ENCODE measurements at regions not wholly inside any gene's neighbourhood (a gene's known extent, or its start where the extent isn't known, plus 50 kb on each side); places are given as distances from the start of the nearest gene placed in this dataset.
A peak's percentile ranks its signal among the peaks of the same experiment; 100 is the strongest.

GRCh38 chr14:82403987-82404386 is 870.3 kb upstream of the SEL1L start:
- no peak overlapping the region for H3K4me3 ChIP-seq (ENCODE audit: low read length)
- TF ChIP-seq, protein P1, sequence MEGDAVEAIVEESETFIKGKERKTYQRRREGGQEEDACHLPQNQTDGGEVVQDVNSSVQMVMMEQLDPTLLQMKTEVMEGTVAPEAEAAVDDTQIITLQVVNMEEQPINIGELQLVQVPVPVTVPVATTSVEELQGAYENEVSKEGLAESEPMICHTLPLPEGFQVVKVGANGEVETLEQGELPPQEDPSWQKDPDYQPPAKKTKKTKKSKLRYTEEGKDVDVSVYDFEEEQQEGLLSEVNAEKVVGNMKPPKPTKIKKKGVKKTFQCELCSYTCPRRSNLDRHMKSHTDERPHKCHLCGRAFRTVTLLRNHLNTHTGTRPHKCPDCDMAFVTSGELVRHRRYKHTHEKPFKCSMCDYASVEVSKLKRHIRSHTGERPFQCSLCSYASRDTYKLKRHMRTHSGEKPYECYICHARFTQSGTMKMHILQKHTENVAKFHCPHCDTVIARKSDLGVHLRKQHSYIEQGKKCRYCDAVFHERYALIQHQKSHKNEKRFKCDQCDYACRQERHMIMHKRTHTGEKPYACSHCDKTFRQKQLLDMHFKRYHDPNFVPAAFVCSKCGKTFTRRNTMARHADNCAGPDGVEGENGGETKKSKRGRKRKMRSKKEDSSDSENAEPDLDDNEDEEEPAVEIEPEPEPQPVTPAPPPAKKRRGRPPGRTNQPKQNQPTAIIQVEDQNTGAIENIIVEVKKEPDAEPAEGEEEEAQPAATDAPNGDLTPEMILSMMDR (IDR thresholded peaks at IDR 0.05; ENCODE audit: insufficient read depth, low read depth, low read length, missing control alignments): no peak

GRCh38 chr14:82410064-82410463 is 876.4 kb upstream of the SEL1L start:
- no peak for DNase-seq (ENCODE audit: low read depth)
- no peak overlapping the region for H3K4me3 ChIP-seq (ENCODE audit: low read length)
- TF ChIP-seq, protein P1 (IDR thresholded peaks at IDR 0.05; ENCODE audit: insufficient read depth, low read depth, low read length, missing control alignments): no peak

More at GRCh38 chr14:82403987-82404386, 870.3 kb upstream of the SEL1L start:
- no peak for DNase-seq (ENCODE audit: low read depth)

GRCh38 chr14:82411298-82411697 is 877.6 kb upstream of the SEL1L start:
- no peak overlapping the region for H3K4me3 ChIP-seq (ENCODE audit: low read length)
- TF ChIP-seq, protein P1 (IDR thresholded peaks at IDR 0.05; ENCODE audit: insufficient read depth, low read depth, low read length, missing control alignments): no peak
- no peak for DNase-seq (ENCODE audit: low read depth)

DNA sequence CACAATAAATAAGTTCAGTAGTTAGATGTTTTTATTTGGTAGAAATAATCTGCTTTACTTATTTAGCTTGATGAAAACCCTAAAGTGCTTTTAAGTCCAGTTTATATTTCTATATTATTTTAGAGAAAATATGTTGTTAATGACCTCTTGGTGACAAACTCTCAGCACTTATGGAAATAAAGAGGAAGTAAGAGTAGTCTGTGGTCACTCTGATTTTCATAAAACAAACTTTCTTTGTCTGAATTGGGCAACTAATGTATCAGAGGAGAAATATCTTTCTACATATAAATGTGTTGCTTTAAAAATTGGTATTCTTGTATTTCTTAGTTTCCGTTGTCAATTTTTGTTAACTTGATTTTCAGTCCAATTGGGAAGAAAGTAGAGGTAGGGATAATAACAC is 878.9 kb upstream of the SEL1L start:
- TF ChIP-seq, protein P1 (IDR thresholded peaks at IDR 0.05; ENCODE audit: insufficient read depth, low read depth, low read length, missing control alignments): no peak
- DNase-seq (ENCODE audit: low read depth): no peak
- H3K4me3 ChIP-seq (ENCODE audit: low read length): no peak overlapping the region

DNA sequence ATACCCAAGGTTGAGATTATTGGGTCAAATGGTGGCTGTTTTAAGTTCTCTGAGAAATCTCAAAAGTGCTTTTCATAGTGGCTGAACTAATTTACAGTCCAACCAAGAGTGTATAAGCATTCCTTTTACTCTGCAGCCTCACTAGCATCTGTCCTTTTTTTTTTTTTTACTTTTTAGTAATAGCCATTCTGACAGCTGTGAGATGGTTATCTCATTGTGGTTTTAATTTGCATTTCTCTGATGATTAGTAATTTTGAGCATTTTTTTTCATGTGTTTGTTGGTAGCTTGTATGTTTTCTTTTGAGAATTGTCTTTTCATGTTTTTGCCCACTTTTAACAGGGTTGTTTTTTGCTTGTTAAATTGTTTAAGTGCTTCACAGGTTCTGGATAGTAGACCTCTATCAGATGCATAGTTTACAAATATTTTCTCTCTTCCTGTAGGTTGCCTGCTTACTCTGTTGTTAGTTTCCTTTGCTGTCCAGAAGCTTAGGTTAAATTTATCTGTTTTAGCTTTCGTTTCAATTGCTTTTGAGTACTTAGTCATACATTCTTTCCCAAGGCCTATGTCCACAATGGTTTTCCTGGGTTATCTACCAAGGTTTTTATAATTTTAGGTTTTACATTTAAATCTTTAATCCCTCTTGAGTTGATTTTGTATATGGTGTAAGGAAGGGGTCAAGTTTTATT is 881.3 kb upstream of the SEL1L start:
- DNase-seq (ENCODE audit: low read depth): no peak
- TF ChIP-seq, protein P1 (IDR thresholded peaks at IDR 0.05; ENCODE audit: insufficient read depth, low read depth, low read length, missing control alignments): no peak
- H3K4me3 ChIP-seq (ENCODE audit: low read length): no peak overlapping the region

- no peak overlapping the region for H3K4me3 ChIP-seq (ENCODE audit: low read length)
- peak; percentile 35 for DNase-seq (ENCODE audit: low read depth)
- TF ChIP-seq, protein P1 (IDR thresholded peaks at IDR 0.05; ENCODE audit: insufficient read depth, low read depth, low read length, missing control alignments): no peak
Measured at GRCh38 chr14:82419933-82420332, 886.3 kb upstream of the SEL1L start.

- TF ChIP-seq, protein P1 (IDR thresholded peaks at IDR 0.05; ENCODE audit: insufficient read depth, low read depth, low read length, missing control alignments): no peak
- H3K4me3 ChIP-seq (ENCODE audit: low read length): no peak overlapping the region
- DNase-seq (ENCODE audit: low read depth): no peak
Measured at GRCh38 chr14:82420871-82421270, 887.2 kb upstream of the SEL1L start.
